Large intestine (tissue), 3 donors: ENCODE measurements at regions not wholly inside any gene's neighbourhood (a gene's known extent, or its start where the extent isn't known, plus 50 kb on each side); places are given as distances from the start of the nearest gene placed in this dataset.

Source experiments
- DNase-seq, 2 donors: peaks; one replicate each; pipeline versions ENCODE4 v3.0.0 to v3.0.0-alpha.2; 2013
- H3K27ac ChIP-seq: one replicate; pipeline ENCODE4 v1.5.1; 2013; ENCODE audit warnings: low read length
- H3K27me3 ChIP-seq: 2 replicates; pipeline ENCODE4 v1.6.1; 2013; ENCODE audit warnings: low read length; ENCODE audit not compliant: control insufficient read depth, insufficient read depth
- H3K36me3 ChIP-seq: 2 replicates; pipeline ENCODE4 v1.6.1; 2013; ENCODE audit warnings: low read length; ENCODE audit not compliant: control insufficient read depth, insufficient read depth
- H3K4me1 ChIP-seq: one replicate; pipeline ENCODE4 v1.6.1; 2013; ENCODE audit warnings: low read length; ENCODE audit not compliant: control insufficient read depth, insufficient read depth
- H3K4me3 ChIP-seq: one replicate; pipeline ENCODE4 v1.5.1; 2013; ENCODE audit warnings: low read length
- H3K9me3 ChIP-seq: one replicate; pipeline ENCODE4 v1.6.1; 2013; ENCODE audit warnings: mild to moderate bottlenecking, low read depth, low read length, moderate library complexity; ENCODE audit not compliant: control insufficient read depth
- WGBS: methylation state at CpG from one replicate; pipeline ENCODE4 v1.1.5; 2013; ENCODE audit warnings: low lambda C conversion rate; ENCODE audit not compliant: insufficient coverage; 5-methylcytosine and 5-hydroxymethylcytosine counted together

GRCh38 chr10:88181902-88182600, 318.6 kb downstream of the PTEN start:
- H3K27me3 ChIP-seq, result no peaks in the 10 kb centered on the region
- H3K27ac ChIP-seq, result no peak overlapping the region
- no peaks in the 10 kb centered on the region for H3K9me3 ChIP-seq
- H3K36me3 ChIP-seq, result no peaks in the 10 kb centered on the region
- no peak overlapping the region for H3K4me3 ChIP-seq
- DNase-seq, result no peak
- 100% methylated on average over 1 of the region's 3 CpGs for WGBS
- no peaks in the 10 kb centered on the region for H3K4me1 ChIP-seq

- no peaks in the 10 kb centered on the region for H3K9me3 ChIP-seq
- H3K36me3 ChIP-seq, result no peaks in the 10 kb centered on the region
- H3K4me1 ChIP-seq, result no peaks in the 10 kb centered on the region
- no peaks in the 10 kb centered on the region for H3K27me3 ChIP-seq
- H3K4me3 ChIP-seq, result no peak overlapping the region
- DNase-seq, result no peak
- no peak overlapping the region for H3K27ac ChIP-seq
Measured at GRCh38 chr10:88182601-88182930, 319.1 kb downstream of the PTEN start.

- no peaks in the 10 kb centered on the region for H3K36me3 ChIP-seq
- no peak overlapping the region for H3K27ac ChIP-seq
- H3K9me3 ChIP-seq, result no peaks in the 10 kb centered on the region
- DNase-seq, result no peak
- no peaks in the 10 kb centered on the region for H3K4me1 ChIP-seq
- H3K27me3 ChIP-seq, result no peaks in the 10 kb centered on the region
- 83% methylated on average over 1 of the region's 3 CpGs for WGBS
- no peak overlapping the region for H3K4me3 ChIP-seq
Measured at GRCh38 chr10:88184543-88185297, 321.3 kb downstream of the PTEN start.

- no CpG with 5 or more reads among the region's 2 CpGs for WGBS
- no peak overlapping the region for H3K27ac ChIP-seq
Measured at GRCh38 chr10:88185830-88186229, 322.4 kb downstream of the PTEN start.

GRCh38 chr10:88186335-88186734, 322.9 kb downstream of the PTEN start:
- Histone ChIP-seq H3K4me1 (no peaks in the 10 kb centered on the region), H3K36me3 (no peaks in the 10 kb centered on the region), H3K27me3 (no peaks in the 10 kb centered on the region), H3K9me3 (no peaks in the 10 kb centered on the region), H3K4me3 (no peak overlapping the region), H3K27ac (no peak overlapping the region)
- no peak for DNase-seq
- WGBS, result 100% methylated on average over 1 of the region's 2 CpGs

More at GRCh38 chr10:88185830-88186229, 322.4 kb downstream of the PTEN start:
- H3K36me3 ChIP-seq, result no peaks in the 10 kb centered on the region
- no peaks in the 10 kb centered on the region for H3K27me3 ChIP-seq
- no peaks in the 10 kb centered on the region for H3K4me1 ChIP-seq
- no peak for DNase-seq
- H3K9me3 ChIP-seq, result no peaks in the 10 kb centered on the region
- no peak overlapping the region for H3K4me3 ChIP-seq

GRCh38 chr10:88187472-88187871, 324.0 kb downstream of the PTEN start:
- WGBS, result 100% methylated on average over 1 of the region's 2 CpGs
- no peaks in the 10 kb centered on the region for H3K27me3 ChIP-seq
- H3K27ac ChIP-seq, result no peak overlapping the region
- H3K9me3 ChIP-seq, result no peaks in the 10 kb centered on the region
- no peaks in the 10 kb centered on the region for H3K36me3 ChIP-seq
- H3K4me3 ChIP-seq, result no peak overlapping the region
- DNase-seq, result no peak
- no peaks in the 10 kb centered on the region for H3K4me1 ChIP-seq

- no CpG with 5 or more reads among the region's 2 CpGs for WGBS
- Histone ChIP-seq H3K36me3 (no peaks in the 10 kb centered on the region), H3K27ac (no peak overlapping the region), H3K4me3 (no peak overlapping the region), H3K4me1 (no peaks in the 10 kb centered on the region), H3K9me3 (no peaks in the 10 kb centered on the region), H3K27me3 (no peaks in the 10 kb centered on the region)
- no peak for DNase-seq
Measured at GRCh38 chr10:88190123-88190522, 326.7 kb downstream of the PTEN start.

- Histone ChIP-seq H3K4me3 (no peak overlapping the region), H3K27ac (no peak overlapping the region), H3K36me3 (no peaks in the 10 kb centered on the region), H3K27me3 (no peaks in the 10 kb centered on the region), H3K9me3 (no peaks in the 10 kb centered on the region), H3K4me1 (no peaks in the 10 kb centered on the region)
- WGBS, result 100% methylated on average over 2 of the region's 5 CpGs
- no peak for DNase-seq
Measured at GRCh38 chr10:88190540-88191235, 327.3 kb downstream of the PTEN start.

GRCh38 chr10:88193018-88193417, 329.6 kb downstream of the PTEN start:
- Histone ChIP-seq H3K4me1 (no peaks in the 10 kb centered on the region), H3K27ac (no peak overlapping the region), H3K36me3 (no peaks in the 10 kb centered on the region), H3K9me3 (no peaks in the 10 kb centered on the region), H3K4me3 (no peak overlapping the region), H3K27me3 (no peaks in the 10 kb centered on the region)
- no CpG with 5 or more reads among the region's 7 CpGs for WGBS
- no peak for DNase-seq

- H3K9me3 ChIP-seq, result no peaks in the 10 kb centered on the region
- no peaks in the 10 kb centered on the region for H3K4me1 ChIP-seq
- H3K36me3 ChIP-seq, result no peaks in the 10 kb centered on the region
- H3K27me3 ChIP-seq, result no peaks in the 10 kb centered on the region
- DNase-seq, result no peak
- H3K27ac ChIP-seq, result no peak overlapping the region
- WGBS, result no CpG with 5 or more reads among the region's 3 CpGs
- H3K4me3 ChIP-seq, result no peak overlapping the region
Measured at GRCh38 chr10:88194041-88194887, 330.8 kb downstream of the PTEN start.
